SJCRH30 (cell line): ENCODE measurements at regions not wholly inside any gene's neighbourhood (a gene's known extent, or its start where the extent isn't known, plus 50 kb on each side); places are given as distances from the start of the nearest gene placed in this dataset.
A peak's percentile ranks its signal among the peaks of the same experiment; 100 is the strongest.

Experiments
- DNase-seq, 2 experiments: peaks; one replicate each; pipeline ENCODE4 v3.0.0-alpha.2; 2015 to 2020
- H3K27ac ChIP-seq: fragments of 250-450 bp; sonication (Bioruptor Pico); 2 replicates; pipeline ENCODE4 v1.5.1; 2020; ENCODE audit warnings: mild to moderate bottlenecking, moderate library complexity
- H3K27me3 ChIP-seq: fragments of 250-450 bp; sonication (Bioruptor Pico); 2 replicates; pipeline ENCODE4 v1.5.1; 2020; ENCODE audit warnings: mild to moderate bottlenecking, moderate library complexity
- H3K36me3 ChIP-seq: fragments of 250-450 bp; sonication (Bioruptor Pico); 2 replicates; pipeline ENCODE4 v1.5.1; 2020; ENCODE audit warnings: mild to moderate bottlenecking, moderate library complexity
- H3K4me1 ChIP-seq: fragments of 250-450 bp; sonication (Bioruptor Pico); 2 replicates; pipeline ENCODE4 v1.5.1; 2020; ENCODE audit warnings: mild to moderate bottlenecking, moderate library complexity
- H3K4me3 ChIP-seq: fragments of 250-450 bp; sonication (Bioruptor Pico); 2 replicates; pipeline ENCODE4 v1.5.1; 2020; ENCODE audit warnings: mild to moderate bottlenecking, moderate library complexity
- H3K9me3 ChIP-seq: fragments of 250-450 bp; sonication (Bioruptor Pico); replicated peaks from 2 replicates; pipeline ENCODE4 v1.5.1; 2020; ENCODE audit warnings: mild to moderate bottlenecking, moderate library complexity

DNA sequence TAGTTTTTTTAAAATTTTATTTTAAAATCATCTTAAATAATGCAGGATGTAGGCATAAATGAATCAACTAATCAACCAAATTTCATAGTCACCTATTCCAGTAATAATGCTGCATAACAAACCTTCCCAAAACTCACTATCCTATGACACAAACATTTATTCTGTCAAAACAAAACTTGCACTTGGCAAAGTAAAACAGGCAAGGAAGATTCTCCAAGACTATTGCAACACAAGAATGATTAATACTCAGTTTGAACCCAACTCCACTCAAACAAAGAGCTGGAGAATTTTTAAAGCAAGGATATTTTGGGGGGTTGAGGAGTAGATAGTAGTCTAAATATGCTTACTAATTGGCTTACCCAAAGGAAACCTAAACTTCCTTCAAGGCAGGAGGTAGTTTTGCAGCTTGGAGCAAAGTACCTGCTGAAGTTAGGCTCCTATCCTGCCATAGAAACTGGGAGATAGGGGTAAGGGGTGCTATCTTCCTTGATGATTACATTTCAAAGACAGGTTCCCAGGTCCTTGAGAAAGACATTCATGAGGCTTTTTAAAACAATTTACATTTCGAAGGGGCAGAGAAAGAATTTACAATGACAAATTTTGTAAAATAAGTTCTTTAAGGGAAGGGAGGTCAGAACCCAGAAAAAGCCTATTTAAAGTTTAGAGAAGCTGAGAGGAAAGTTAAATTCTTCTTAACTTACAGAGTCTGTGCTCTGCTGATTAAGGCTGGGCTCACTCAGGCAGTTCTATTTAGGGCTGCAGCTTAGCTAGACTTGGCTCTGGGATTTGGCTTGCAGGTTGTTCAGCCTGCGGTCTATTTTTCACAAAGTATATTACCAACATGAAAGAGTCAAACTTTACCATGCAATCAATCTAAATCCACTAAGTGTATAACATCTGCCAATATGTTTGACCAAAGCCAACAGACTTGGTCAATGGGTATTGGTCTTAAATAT is 549.0 kb downstream of the KCTD12 start:
- H3K9me3 ChIP-seq: no peaks in the 10 kb centered on the region
- no peak overlapping the region for H3K27ac ChIP-seq
- H3K36me3 ChIP-seq: no peaks in the 10 kb centered on the region
- H3K4me3 ChIP-seq: no peak overlapping the region
- DNase-seq: no peak
- no peaks in the 10 kb centered on the region for H3K27me3 ChIP-seq
- H3K4me1 ChIP-seq: no peaks in the 10 kb centered on the region

- H3K27me3 ChIP-seq: no peaks in the 10 kb centered on the region
- H3K27ac ChIP-seq: no peak overlapping the region
- no peaks in the 10 kb centered on the region for H3K36me3 ChIP-seq
- H3K4me1 ChIP-seq: no peaks in the 10 kb centered on the region
- H3K4me3 ChIP-seq: no peak overlapping the region
- no peaks in the 10 kb centered on the region for H3K9me3 ChIP-seq
- DNase-seq: no peak
Measured at GRCh38 chr13:76335463-76335862, 550.7 kb downstream of the KCTD12 start.

DNA sequence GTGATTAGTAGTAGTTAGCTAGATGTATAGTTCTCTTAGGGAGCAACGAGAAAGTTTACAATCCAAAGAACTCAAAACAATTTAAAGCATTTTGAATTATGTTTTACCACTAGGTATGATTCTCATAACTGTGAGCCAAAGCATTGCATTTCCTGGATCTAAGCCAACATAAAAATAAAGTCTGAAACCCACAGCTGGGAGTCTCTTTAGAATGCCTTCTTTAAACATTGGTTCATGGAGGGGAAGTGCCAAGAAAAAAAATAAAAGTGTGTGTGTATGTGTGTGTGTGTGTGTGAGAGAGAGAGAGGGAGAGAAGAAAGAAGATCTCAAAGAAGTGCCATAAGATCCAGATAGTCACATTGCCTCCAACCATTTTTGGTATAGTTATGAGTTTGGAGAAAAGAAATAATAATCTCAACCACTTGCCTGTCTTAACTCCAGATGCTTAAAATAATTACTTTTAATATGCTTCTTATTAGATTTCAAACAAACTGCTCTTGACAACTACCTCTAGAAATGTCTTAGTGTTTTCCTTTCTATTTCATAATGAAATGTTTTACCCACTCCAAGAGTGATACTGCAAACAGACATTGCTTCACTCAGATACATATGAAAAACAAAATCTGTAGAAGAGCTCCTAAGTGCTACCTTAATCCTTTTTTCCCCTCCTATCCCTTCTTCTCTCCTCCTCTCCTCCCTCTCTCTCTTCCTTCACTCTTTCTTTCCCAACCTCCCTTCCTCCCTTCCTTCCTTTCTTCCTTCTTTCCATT is 554.1 kb downstream of the KCTD12 start:
- peak in 1 of 2 experiments; percentile 13 for DNase-seq
- H3K4me3 ChIP-seq: no peak overlapping the region
- no peaks in the 10 kb centered on the region for H3K36me3 ChIP-seq
- 0 out of 2 replicates have a peak, but pooled peaks cover 3% of the 10 kb centered on the region for H3K4me1 ChIP-seq
- H3K27me3 ChIP-seq: no peaks in the 10 kb centered on the region
- H3K27ac ChIP-seq: no peak overlapping the region
- H3K9me3 ChIP-seq: no peaks in the 10 kb centered on the region

DNA sequence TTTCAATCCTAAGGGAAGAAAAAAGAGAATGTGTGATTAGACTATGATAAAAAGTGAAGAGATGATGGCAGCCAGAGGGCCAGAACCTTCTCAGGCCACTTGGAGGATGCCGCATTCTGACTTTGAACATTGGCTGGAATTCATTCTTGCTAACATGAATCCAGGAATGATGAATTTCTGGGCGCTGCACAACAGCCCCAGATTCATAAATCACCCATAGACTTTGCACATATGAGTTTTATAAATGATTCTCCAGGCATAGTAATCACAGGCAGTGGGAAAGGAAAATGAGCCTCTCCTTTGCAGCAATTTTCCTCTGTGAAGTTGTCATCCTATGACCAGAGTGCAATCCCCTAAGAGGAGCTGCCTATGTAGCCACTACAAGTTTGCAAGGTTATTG is 555.4 kb downstream of the KCTD12 start:
- no peak overlapping the region for H3K27ac ChIP-seq
- H3K27me3 ChIP-seq: no peaks in the 10 kb centered on the region
- no peak for DNase-seq
- H3K36me3 ChIP-seq: no peaks in the 10 kb centered on the region
- no peak overlapping the region for H3K4me3 ChIP-seq
- H3K4me1 ChIP-seq: 0 out of 2 replicates have a peak, but pooled peaks cover 3% of the 10 kb centered on the region
- no peaks in the 10 kb centered on the region for H3K9me3 ChIP-seq

DNA sequence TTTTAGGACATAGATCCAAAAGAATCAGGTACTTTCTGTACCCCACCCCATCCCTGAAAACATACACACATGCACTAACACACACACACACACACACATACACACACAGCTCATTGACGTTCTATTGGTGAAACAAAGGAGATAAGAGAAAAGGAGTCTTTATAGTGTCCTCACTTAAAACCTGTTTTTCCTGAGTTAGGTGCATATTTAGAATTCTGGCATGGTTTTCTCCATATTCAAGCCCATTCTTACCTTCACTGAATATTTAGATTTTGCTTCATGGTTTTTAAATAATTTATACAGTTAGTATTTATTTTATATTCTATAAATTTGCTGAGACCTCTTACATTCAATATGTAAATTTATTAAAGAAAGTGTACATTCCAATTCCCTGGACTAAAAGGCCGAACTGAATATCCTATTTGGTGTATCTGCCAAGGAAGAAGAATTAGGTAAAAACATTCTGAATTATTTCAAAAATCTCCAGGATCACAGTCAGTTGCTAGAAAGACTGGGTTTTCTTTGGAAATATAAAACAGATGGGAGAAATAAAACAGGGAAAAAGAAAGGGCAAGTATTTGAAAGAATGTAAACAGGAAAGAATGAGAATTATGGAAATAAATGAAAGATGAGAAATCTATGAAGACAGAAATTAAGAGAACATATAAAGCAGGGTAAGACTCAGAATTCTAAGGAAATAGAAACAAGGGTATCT is 556.2 kb downstream of the KCTD12 start:
- H3K4me3 ChIP-seq: no peak overlapping the region
- H3K27me3 ChIP-seq: no peaks in the 10 kb centered on the region
- H3K4me1 ChIP-seq: 0 out of 2 replicates have a peak, but pooled peaks cover 3% of the 10 kb centered on the region
- H3K9me3 ChIP-seq: no peaks in the 10 kb centered on the region
- no peaks in the 10 kb centered on the region for H3K36me3 ChIP-seq
- no peak overlapping the region for H3K27ac ChIP-seq
- no peak for DNase-seq

DNA sequence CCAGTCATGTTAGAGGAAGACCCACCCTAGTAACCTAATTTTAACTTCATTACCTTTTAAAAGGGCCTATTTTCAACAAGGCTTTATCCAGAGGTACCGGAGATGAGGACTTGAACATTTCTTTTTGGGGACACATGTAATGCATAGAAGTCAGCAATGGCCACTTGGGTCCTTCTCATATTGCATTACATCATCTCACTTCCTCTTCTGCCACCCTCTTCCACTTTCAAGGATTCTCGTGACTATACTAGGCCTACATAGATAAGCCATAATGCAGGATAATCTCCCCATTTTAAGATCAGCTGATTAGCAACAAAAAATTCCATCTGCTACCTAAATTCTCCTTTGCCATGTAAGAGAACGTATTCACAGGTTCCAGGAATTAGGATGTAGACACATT is 557.2 kb downstream of the KCTD12 start:
- Histone ChIP-seq H3K36me3 (no peaks in the 10 kb centered on the region), H3K27me3 (no peaks in the 10 kb centered on the region), H3K4me1 (0 out of 2 replicates have a peak, but pooled peaks cover 3% of the 10 kb centered on the region), H3K27ac (no peak overlapping the region), H3K9me3 (no peaks in the 10 kb centered on the region), H3K4me3 (no peak overlapping the region)
- peak in 1 of 2 experiments; percentile 17 for DNase-seq

DNA sequence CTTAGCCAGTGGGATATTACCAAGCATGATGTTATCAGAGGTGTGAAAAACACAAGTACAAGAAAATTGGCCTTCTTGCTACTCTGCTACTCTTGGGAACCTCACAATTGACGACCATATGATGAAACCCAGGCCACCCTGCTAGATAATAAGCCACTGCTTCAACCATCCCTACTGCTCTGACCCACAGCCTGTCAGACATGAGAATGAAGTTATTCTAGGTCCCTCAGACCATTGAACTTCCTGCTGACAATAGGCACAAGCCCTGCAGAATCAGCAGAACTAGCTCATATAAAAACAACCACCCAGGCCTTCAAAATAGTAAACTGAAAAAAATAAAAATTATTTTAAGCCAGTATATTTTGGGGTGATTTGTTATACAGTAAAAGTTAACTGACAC is 559.9 kb downstream of the KCTD12 start:
- 0 out of 2 replicates have a peak, but pooled peaks cover 3% of the 10 kb centered on the region for H3K4me1 ChIP-seq
- H3K36me3 ChIP-seq: no peaks in the 10 kb centered on the region
- DNase-seq: no peak
- no peaks in the 10 kb centered on the region for H3K9me3 ChIP-seq
- no peak overlapping the region for H3K4me3 ChIP-seq
- no peak overlapping the region for H3K27ac ChIP-seq
- H3K27me3 ChIP-seq: no peaks in the 10 kb centered on the region

DNA sequence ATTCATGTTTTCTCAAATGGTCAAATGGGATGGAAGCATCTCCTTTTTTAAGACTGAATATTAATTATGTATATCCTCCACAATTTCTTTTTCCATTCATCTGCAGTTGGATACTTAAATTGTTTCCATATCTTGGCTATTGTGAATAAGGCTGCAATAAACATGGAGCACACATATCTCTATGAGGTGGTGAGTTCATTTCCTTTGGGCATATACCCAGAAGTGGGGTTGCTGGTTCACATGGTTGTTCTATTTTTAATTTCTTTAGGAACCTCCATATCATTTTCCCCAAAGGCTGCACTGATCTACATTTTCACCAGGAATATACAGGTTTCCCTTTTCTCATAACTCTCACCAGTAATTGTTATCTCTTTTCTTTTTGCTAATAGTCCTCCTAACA is 566.3 kb downstream of the KCTD12 start:
- no peak for DNase-seq
- Histone ChIP-seq H3K4me3 (no peak overlapping the region), H3K4me1 (no peaks in the 10 kb centered on the region), H3K27me3 (no peaks in the 10 kb centered on the region), H3K36me3 (no peaks in the 10 kb centered on the region), H3K27ac (no peak overlapping the region), H3K9me3 (no peaks in the 10 kb centered on the region)

DNA sequence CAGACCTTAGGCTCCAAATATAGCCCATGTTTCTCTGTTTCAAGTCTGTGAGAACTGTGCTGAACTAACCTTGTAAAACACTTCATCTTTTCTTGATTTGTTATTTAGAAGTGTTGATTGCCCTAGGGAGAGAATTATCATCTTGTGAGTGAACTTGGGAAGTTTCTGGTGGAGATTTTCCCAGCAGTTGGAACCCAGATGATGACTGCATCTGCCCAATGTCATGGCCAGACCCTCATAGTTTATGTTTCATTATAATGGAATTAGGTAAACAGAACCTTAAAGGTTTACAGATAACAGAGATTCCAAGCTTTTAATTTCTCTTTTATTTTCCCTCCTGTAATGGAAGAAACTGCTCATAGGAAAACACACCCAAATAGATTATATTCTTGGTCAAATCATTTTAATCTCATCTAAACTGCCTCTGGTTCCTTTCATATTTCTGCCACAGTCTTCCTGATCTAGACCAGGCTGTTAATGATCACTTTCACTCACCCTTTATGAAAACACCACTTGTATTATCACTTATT is 569.1 kb downstream of the KCTD12 start:
- Histone ChIP-seq H3K4me3 (no peak overlapping the region), H3K4me1 (no peaks in the 10 kb centered on the region), H3K27ac (no peak overlapping the region), H3K36me3 (no peaks in the 10 kb centered on the region), H3K9me3 (no peaks in the 10 kb centered on the region), H3K27me3 (no peaks in the 10 kb centered on the region)
- no peak for DNase-seq

DNA sequence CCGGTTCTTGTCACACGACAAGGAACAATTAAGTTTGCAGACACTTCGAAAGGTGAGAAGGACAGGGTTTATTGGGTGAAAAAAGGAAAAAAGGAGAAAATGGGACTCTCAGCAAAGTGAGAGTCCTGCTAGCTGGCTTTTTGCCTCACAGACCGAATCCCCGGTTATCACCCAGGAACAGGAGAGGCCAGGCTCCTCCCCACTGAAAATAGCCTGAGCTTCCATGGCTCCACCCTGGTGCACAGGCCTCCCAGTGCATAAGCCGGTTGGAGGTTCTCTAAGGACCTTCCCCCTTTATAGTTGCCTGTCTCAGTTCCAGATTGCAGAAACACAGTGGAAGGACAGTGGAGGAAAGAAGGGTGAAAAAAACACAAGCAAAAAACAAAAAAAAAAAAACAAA is 571.7 kb downstream of the KCTD12 start:
- Histone ChIP-seq H3K4me3 (no peak overlapping the region), H3K4me1 (no peaks in the 10 kb centered on the region)

DNA sequence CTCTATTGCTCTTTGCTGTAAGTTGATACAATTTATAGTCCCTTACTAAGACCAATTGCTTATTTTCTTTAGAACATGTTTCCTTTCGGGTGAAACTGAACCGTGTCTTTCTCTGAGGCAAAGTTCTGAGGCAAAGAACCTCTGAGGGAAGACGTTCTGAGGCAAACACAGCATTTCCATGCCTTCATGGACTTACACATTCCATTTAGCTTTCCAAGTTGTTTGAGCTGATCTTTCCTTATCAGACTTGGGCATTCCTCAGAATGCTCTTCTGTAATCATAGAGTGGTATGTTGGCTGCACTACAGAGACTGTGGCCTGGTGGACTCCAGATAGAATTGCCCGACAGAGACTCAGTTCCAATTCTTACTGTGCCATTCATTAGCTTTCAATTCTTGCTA is 579.1 kb downstream of the KCTD12 start:
- no peak overlapping the region for H3K27ac ChIP-seq
- peak in 1 of 2 experiments; percentile 19 for DNase-seq

More for the DNA sequence above, 571.7 kb downstream of the KCTD12 start:
- H3K36me3 ChIP-seq: no peaks in the 10 kb centered on the region
- H3K27me3 ChIP-seq: no peaks in the 10 kb centered on the region
- no peak for DNase-seq
- no peak overlapping the region for H3K27ac ChIP-seq
- H3K9me3 ChIP-seq: no peaks in the 10 kb centered on the region

DNA sequence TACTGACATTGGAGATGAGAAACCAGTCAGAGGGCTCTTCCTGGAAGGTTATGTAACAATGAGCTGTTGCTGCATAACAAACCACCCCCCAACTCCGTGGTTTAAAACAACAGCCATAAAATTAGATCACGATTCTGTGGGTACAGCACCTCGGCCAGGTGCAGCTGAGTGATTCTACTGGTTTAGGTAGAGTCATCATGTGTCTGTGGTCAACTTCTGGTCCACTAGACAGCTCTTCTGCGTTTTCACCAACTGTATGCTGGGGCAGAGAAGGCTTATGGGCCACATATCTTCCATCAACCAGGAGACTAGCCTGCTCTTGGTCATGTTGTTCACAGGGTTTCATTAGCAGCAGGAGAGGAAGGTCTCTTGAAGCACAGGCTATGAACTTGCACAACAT is 585.5 kb downstream of the KCTD12 start:
- H3K4me3 ChIP-seq: no peak overlapping the region
- no peaks in the 10 kb centered on the region for H3K36me3 ChIP-seq
- no peaks in the 10 kb centered on the region for H3K27me3 ChIP-seq
- DNase-seq: no peak
- no peaks in the 10 kb centered on the region; the same call in 1 of the 2 replicates for H3K9me3 ChIP-seq
- no peaks in the 10 kb centered on the region for H3K4me1 ChIP-seq
- H3K27ac ChIP-seq: no peak overlapping the region

More for the DNA sequence above, 579.1 kb downstream of the KCTD12 start:
- no peaks in the 10 kb centered on the region for H3K4me1 ChIP-seq
- no peak overlapping the region for H3K4me3 ChIP-seq
- no peaks in the 10 kb centered on the region for H3K36me3 ChIP-seq
- no peaks in the 10 kb centered on the region for H3K9me3 ChIP-seq
- H3K27me3 ChIP-seq: no peaks in the 10 kb centered on the region

DNA sequence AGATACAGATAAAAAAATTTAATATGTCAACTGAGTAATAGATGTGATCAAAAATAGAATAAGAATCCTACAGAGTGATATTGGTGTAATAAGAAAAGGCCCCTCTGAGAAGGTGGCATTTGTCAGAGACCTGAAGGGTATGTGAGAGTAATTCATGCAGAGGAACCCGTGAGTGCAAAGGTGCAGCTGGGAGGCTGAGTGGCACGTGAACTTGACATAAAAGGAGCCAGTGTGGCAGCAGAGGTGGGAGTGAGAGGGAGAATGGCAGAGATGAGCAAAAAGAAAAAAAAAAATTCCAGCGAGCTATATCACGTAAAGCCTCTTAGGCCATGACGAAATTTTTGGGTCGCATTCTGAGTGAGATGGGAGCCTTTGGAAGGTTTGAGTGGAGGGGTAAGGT is 588.9 kb downstream of the KCTD12 start:
- Histone ChIP-seq H3K4me1 (no peaks in the 10 kb centered on the region), H3K4me3 (no peak overlapping the region), H3K27me3 (no peaks in the 10 kb centered on the region), H3K27ac (no peak overlapping the region), H3K36me3 (no peaks in the 10 kb centered on the region), H3K9me3 (no peaks in the 10 kb centered on the region; the same call in 1 of the 2 replicates)
- no peak for DNase-seq

- no peaks in the 10 kb centered on the region; the same call in 1 of the 2 replicates for H3K9me3 ChIP-seq
- H3K27me3 ChIP-seq: no peaks in the 10 kb centered on the region
- DNase-seq: no peak
- no peak overlapping the region for H3K4me3 ChIP-seq
- no peaks in the 10 kb centered on the region for H3K4me1 ChIP-seq
- H3K36me3 ChIP-seq: no peaks in the 10 kb centered on the region
- H3K27ac ChIP-seq: no peak overlapping the region
Measured at GRCh38 chr13:76296751-76297150, 589.5 kb downstream of the KCTD12 start.
